Esophagus muscularis mucosa (tissue), 4 donors: ENCODE measurements at regions not wholly inside any gene's neighbourhood (a gene's known extent, or its start where the extent isn't known, plus 50 kb on each side); places are given as distances from the start of the nearest gene placed in this dataset.

Source experiments
- DNase-seq: peaks from one replicate; pipeline ENCODE4 v3.0.0-alpha.2; 2017; ENCODE audit errors: extremely low spot score
- H3K27ac ChIP-seq, 4 donors: fragments of 200-600 bp; sonication (generic); replicated peaks in 1 of 4; 1 replicate in 3 of 4; 2 replicates in 1 of 4; pipeline ENCODE4 v1.5.1; 2016 to 2019; ENCODE audit warnings: mild to moderate bottlenecking in 1 of 4
- H3K27me3 ChIP-seq, 4 donors: fragments of 200-600 bp; sonication (generic); one replicate each; pipeline versions ENCODE4 v1.5.1 to v1.6.0; 2016 to 2019
- H3K36me3 ChIP-seq, 4 donors: fragments of 200-600 bp; sonication (generic); one replicate each; pipeline ENCODE4 v1.5.1; 2016 to 2019
- H3K4me1 ChIP-seq, 4 donors: fragments of 200-600 bp; sonication (generic); one replicate each; pipeline ENCODE4 v1.5.1; 2016 to 2019
- H3K4me3 ChIP-seq, 4 donors: fragments of 200-600 bp; sonication (generic); 1 replicate in 2 of 4; 2 replicates in 2 of 4; pipeline ENCODE4 v1.5.1; 2016 to 2019; ENCODE audit warnings: mild to moderate bottlenecking in 4 of 4, moderate library complexity in 1 of 4
- H3K9me3 ChIP-seq, 4 donors: fragments of 200-600 bp; sonication (generic); 1 replicate in 3 of 4; 2 replicates in 1 of 4; pipeline ENCODE4 v1.5.1; 2016 to 2019
- CTCF ChIP-seq, 3 experiments: fragments of 200-600 bp in 2 of 3; fragments of 450-650 bp in 1 of 3; sonication (generic) in 2 of 3; IDR thresholded peaks; one replicate each; pipeline ENCODE4 v1.5.1; 2017 to 2019; ENCODE audit warnings: antibody characterized with exemption in 3 of 3, mild to moderate bottlenecking in 2 of 3, moderate library complexity in 1 of 3
- EP300 ChIP-seq: sonication (generic); formaldehyde crosslinking; IDR thresholded peaks from one replicate; pipeline ENCODE4 v1.6.1; 2017; ENCODE audit warnings: antibody characterized with exemption
- POLR2A ChIP-seq: fragments of 450-650 bp; IDR thresholded peaks from one replicate; pipeline ENCODE4 v1.6.1; 2017; ENCODE audit warnings: antibody characterized with exemption, moderate library complexity, mild to moderate bottlenecking, low read depth
- POLR2AphosphoS5 ChIP-seq, 2 donors: sonication (generic); formaldehyde crosslinking; IDR thresholded peaks; one replicate each; pipeline ENCODE4 v1.6.1; 2017; ENCODE audit warnings: antibody characterized with exemption in 2 of 2
- WGBS: methylation state at CpG from one replicate; pipeline ENCODE4 v1.1.5; 2018; 5-methylcytosine and 5-hydroxymethylcytosine counted together
- intact Hi-C: fragments of 100-400 bp; cut with DNase I; formaldehyde crosslinking; loops from one replicate; pipeline ENCODE4 v1.15.1; 2023

- intact Hi-C loops = no loop called here
Observed at GRCh38 chr22:27554106-27554811, 247.3 kb downstream of the MN1 start.

DNA sequence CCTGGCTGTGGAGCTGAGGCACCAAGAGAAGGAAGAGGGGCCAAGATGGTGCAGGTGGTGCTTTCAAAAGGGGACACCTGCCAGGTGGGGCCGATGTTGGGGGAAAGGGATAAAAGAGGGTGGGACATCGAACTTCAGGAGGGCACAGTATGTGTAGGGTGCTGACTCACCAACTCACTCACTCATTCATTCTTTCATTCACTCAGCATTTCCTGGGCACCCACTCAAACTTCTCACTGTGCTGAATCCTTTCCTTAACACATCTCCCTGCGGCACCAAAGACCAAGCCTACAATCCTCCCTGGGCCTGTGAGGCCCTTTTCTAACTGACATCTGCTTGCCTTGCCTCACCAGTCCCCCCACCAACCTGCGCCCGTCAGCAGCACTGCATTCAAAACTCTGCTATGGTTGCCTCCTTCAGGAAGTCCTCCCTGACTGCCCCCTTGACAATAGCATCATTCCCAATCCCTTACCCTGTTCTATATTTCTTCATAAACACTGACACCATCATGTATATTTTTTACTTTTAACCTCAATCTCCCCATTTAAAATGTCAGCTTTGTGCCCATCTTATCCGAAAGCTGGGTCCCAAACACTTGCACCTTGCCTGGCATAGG, 246.6 kb downstream of the MN1 start:
- WGBS = 82% methylated on average over 6 of the region's 6 CpGs
- intact Hi-C loops = no loop called here
- TF ChIP-seq POLR2AphosphoS5 (IDR thresholded peaks at IDR 0.05) (no peak), CTCF (IDR thresholded peaks at IDR 0.05) (no peak), EP300 (no peak), POLR2A (no peak)
- DNase-seq = no peak
- H3K4me3 ChIP-seq = no peak overlapping the region
- no peaks in the 10 kb centered on the region for H3K27me3 ChIP-seq
- no peaks in the 10 kb centered on the region for H3K36me3 ChIP-seq
- H3K4me1 ChIP-seq = peaks cover 0 to 8% (median 2%) of the 10 kb centered on the region in 4 donors
- H3K9me3 ChIP-seq = peaks cover 0 to 5% (median 0%) of the 10 kb centered on the region in 4 donors
- H3K27ac ChIP-seq = no peak overlapping the region

More at GRCh38 chr22:27554106-27554811, 247.3 kb downstream of the MN1 start:
- H3K27me3 ChIP-seq = no peaks in the 10 kb centered on the region
- H3K9me3 ChIP-seq = peaks cover 0 to 5% (median 0%) of the 10 kb centered on the region in 4 donors
- H3K4me3 ChIP-seq = no peak overlapping the region
- H3K4me1 ChIP-seq = peaks cover 0 to 8% (median 2%) of the 10 kb centered on the region in 4 donors
- H3K36me3 ChIP-seq = no peaks in the 10 kb centered on the region
- no peak for DNase-seq
- H3K27ac ChIP-seq = no peak overlapping the region
- 58% methylated on average over 14 of the region's 14 CpGs for WGBS
- no peak for TF ChIP-seq POLR2A
- TF ChIP-seq CTCF (IDR thresholded peaks at IDR 0.05) = no peak
- no peak for TF ChIP-seq EP300
- no peak for TF ChIP-seq POLR2AphosphoS5 (IDR thresholded peaks at IDR 0.05)

DNA sequence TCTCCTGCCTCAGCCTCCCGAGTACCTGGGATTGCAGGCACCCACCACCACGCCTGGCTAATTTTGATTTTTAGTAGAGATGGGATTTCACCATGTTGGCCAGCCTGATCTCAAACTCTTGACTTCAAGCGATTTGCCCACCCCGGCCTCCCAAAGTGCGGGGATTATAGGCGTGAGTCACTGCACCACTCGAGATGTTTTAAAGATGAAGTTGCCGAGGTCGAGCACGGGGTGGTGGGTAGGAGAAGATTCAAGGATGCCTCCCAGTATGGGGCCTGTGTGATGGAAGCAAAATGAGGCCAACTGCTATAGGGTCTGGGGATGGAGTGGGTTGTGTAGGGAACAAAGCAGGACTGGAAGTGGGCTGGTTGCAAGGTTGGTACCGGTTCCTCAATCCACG, 245.2 kb downstream of the MN1 start:
- peaks cover 0 to 5% (median 0%) of the 10 kb centered on the region in 4 donors for H3K9me3 ChIP-seq
- H3K27ac ChIP-seq = no peak overlapping the region
- H3K4me3 ChIP-seq = no peak overlapping the region
- TF ChIP-seq EP300 (no peak), POLR2A (no peak), POLR2AphosphoS5 (IDR thresholded peaks at IDR 0.05) (no peak), CTCF (IDR thresholded peaks at IDR 0.05) (no peak)
- H3K4me1 ChIP-seq = peaks cover 0 to 8% (median 2%) of the 10 kb centered on the region in 4 donors
- intact Hi-C loops = no loop called here
- no peaks in the 10 kb centered on the region for H3K36me3 ChIP-seq
- DNase-seq = no peak
- H3K27me3 ChIP-seq = no peaks in the 10 kb centered on the region
- 95% methylated on average over 12 of the region's 12 CpGs for whole genome bisulfite sequencing

DNA sequence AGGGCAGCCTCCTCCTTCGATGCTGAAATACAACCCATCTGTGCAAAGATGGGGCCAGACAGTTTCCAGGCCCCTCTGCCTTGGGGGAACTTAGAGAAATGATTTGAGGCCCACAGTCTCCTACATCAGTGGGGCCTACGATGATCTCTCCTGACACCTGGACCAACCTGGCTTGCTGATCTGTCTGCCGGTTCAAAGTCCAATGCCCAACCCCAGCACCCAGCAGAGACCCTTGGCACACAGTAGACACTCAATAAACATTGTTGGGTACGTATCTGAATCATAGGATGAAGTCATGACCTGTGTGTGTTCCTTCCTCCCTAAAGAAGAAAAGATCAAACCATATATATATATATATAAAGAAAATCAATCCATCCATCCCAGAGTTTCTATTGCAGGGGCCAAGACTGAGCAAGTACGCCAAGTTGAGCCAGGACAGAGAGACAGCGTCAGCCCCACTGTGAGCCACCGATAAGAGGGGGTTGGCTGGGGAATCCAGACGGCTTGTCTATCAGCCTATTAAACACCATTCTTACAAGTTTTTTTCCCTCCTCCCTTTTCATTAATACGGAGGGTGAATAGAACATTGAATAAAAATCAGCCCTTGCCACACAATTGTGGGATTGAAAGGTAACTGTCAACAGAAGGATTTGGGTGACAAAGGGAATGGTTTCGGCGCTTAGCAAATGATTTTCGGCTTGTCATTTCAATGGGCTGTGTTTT, 244.1 kb downstream of the MN1 start:
- Histone ChIP-seq H3K27me3 (no peaks in the 10 kb centered on the region), H3K9me3 (peaks cover 0 to 5% (median 0%) of the 10 kb centered on the region in 4 donors), H3K27ac (no peak overlapping the region), H3K4me3 (no peak overlapping the region), H3K36me3 (no peaks in the 10 kb centered on the region), H3K4me1 (peaks cover 0 to 8% (median 2%) of the 10 kb centered on the region in 4 donors)
- intact Hi-C loops = no loop called here
- no peak for TF ChIP-seq POLR2A
- TF ChIP-seq POLR2AphosphoS5 (IDR thresholded peaks at IDR 0.05) = no peak
- TF ChIP-seq EP300 = no peak
- TF ChIP-seq CTCF (IDR thresholded peaks at IDR 0.05) = no peak
- DNase-seq = no peak
- WGBS = 82% methylated on average over 12 of the region's 12 CpGs
